SK-N-SH treated with all-trans-retinoic acid at 6 μM for 48 hours (cell line): ENCODE measurements at regions not wholly inside any gene's neighbourhood (a gene's known extent, or its start where the extent isn't known, plus 50 kb on each side); places are given as distances from the start of the nearest gene placed in this dataset.
"Not testable (repeated sequence)": the region's sequence is repeated elsewhere in the genome, so short reads cannot be mapped to it uniquely, and the experiment has no call there.

ENCODE experiments used
- ARNTL ChIP-seq: fragments of 450-650 bp; formaldehyde crosslinking; IDR thresholded peaks from 2 replicates; pipeline ENCODE4 v1.5.0; 2020; ENCODE audit warnings: low read depth, mild to moderate bottlenecking, moderate library complexity, borderline replicate concordance
- CREB5 ChIP-seq: fragments of 250-450 bp; sonication (Bioruptor Pico); IDR thresholded peaks from 2 replicates; pipeline ENCODE4 v1.5.1; 2020; ENCODE audit warnings: low read depth, mild to moderate bottlenecking, moderate library complexity
- POU6F1 ChIP-seq: fragments of 250-450 bp; sonication (Bioruptor Pico); IDR thresholded peaks from 2 replicates; pipeline ENCODE4 v1.8.0; 2021; ENCODE audit warnings: low read depth, mild to moderate bottlenecking, moderate library complexity, borderline replicate concordance
- SNAI2 ChIP-seq: fragments of 250-450 bp; sonication (Bioruptor Pico); IDR thresholded peaks from 2 replicates; pipeline ENCODE4 v1.5.0; 2020; ENCODE audit warnings: mild to moderate bottlenecking, moderate library complexity
- ZC3H10 ChIP-seq: fragments of 250-450 bp; sonication (Bioruptor Pico); IDR thresholded peaks from 2 replicates; pipeline ENCODE4 v1.5.1; 2021; ENCODE audit warnings: mild to moderate bottlenecking, moderate library complexity
- ZFP30 ChIP-seq: fragments of 450-650 bp; formaldehyde crosslinking; IDR thresholded peaks from 2 replicates; pipeline ENCODE4 v1.5.0; 2022; ENCODE audit warnings: mild to moderate bottlenecking, moderate library complexity
- ZNF8 ChIP-seq: fragments of 450-650 bp; formaldehyde crosslinking; IDR thresholded peaks from 2 replicates; pipeline ENCODE4 v1.5.0; 2020; ENCODE audit warnings: mild to moderate bottlenecking, moderate library complexity

GRCh38 chr21:27929179-27929578 lies 962.3 kb upstream of the ADAMTS5 start:
- TF ChIP-seq ZC3H10 (CRISPR knock-in tag); ARNTL; SNAI2; ZNF8; ZFP30 (CRISPR knock-in tag); CREB5 (CRISPR knock-in tag); POU6F1 (CRISPR knock-in tag): not testable (repeated sequence)
